ENCODE measurements at regions not wholly inside any gene's neighbourhood (a gene's known extent, or its start where the extent isn't known, plus 50 kb on each side); places are given as distances from the start of the nearest gene placed in this dataset.
"Not testable (repeated sequence)": the region's sequence is repeated elsewhere in the genome, so short reads cannot be mapped to it uniquely, and the experiment has no call there.

- DNase-seq (ENCODE audit: low spot score), result no peak
Observed at GRCh38 chr9:1115370-1115769, 65.2 kb downstream of the DMRT2 start.

GRCh38 chr9:1117439-1117838 is 67.3 kb downstream of the DMRT2 start:
- DNase-seq (ENCODE audit: low spot score), result no peak

GRCh38 chr9:1120500-1121165 is 70.5 kb downstream of the DMRT2 start:
- no peak for DNase-seq (ENCODE audit: low spot score)

- no peak for DNase-seq (ENCODE audit: low spot score)
Observed at GRCh38 chr9:1125741-1126140, 75.6 kb downstream of the DMRT2 start.

GRCh38 chr9:1128046-1128445 is 77.9 kb downstream of the DMRT2 start:
- no peak for DNase-seq (ENCODE audit: low spot score)

- DNase-seq (ENCODE audit: low spot score), result no peak
Observed at GRCh38 chr9:1129382-1129781, 79.2 kb downstream of the DMRT2 start.

- DNase-seq (ENCODE audit: low spot score), result no peak
Observed at GRCh38 chr9:1140057-1140456, 89.9 kb downstream of the DMRT2 start.

- no peak for DNase-seq (ENCODE audit: low spot score)
Observed at GRCh38 chr9:1151691-1152090, 101.5 kb downstream of the DMRT2 start.

- no peak for DNase-seq (ENCODE audit: low spot score)
Observed at GRCh38 chr9:1152171-1152570, 102.0 kb downstream of the DMRT2 start.

- DNase-seq (ENCODE audit: low spot score), result no peak
Observed at GRCh38 chr9:1154739-1155138, 104.6 kb downstream of the DMRT2 start.

- no peak for DNase-seq (ENCODE audit: low spot score)
Observed at GRCh38 chr9:1155602-1156001, 105.4 kb downstream of the DMRT2 start.

GRCh38 chr9:1156794-1157550 is 106.8 kb downstream of the DMRT2 start:
- DNase-seq (ENCODE audit: low spot score), result no peak

GRCh38 chr9:1157836-1158235 is 107.7 kb downstream of the DMRT2 start:
- DNase-seq (ENCODE audit: low spot score), result no peak

GRCh38 chr9:1170918-1171317 is 120.8 kb downstream of the DMRT2 start:
- no peak for DNase-seq (ENCODE audit: low spot score)

- no peak for DNase-seq (ENCODE audit: low spot score)
Observed at GRCh38 chr9:1171546-1171945, 121.4 kb downstream of the DMRT2 start.

GRCh38 chr9:1173211-1173610 is 123.1 kb downstream of the DMRT2 start:
- DNase-seq (ENCODE audit: low spot score), result peak; percentile 20

GRCh38 chr9:1173993-1174392 is 123.8 kb downstream of the DMRT2 start:
- peak; percentile 10 for DNase-seq (ENCODE audit: low spot score)

- DNase-seq (ENCODE audit: low spot score), result no peak
Observed at GRCh38 chr9:1179366-1179765, 129.2 kb downstream of the DMRT2 start.

- no peak for DNase-seq (ENCODE audit: low spot score)
Observed at GRCh38 chr9:1184146-1184545, 134.0 kb downstream of the DMRT2 start.

- not testable (repeated sequence) for DNase-seq (ENCODE audit: low spot score)
Observed at GRCh38 chr9:1187137-1187536, 137.0 kb downstream of the DMRT2 start.

GRCh38 chr9:1195636-1196035 is 145.5 kb downstream of the DMRT2 start:
- not testable (repeated sequence) for DNase-seq (ENCODE audit: low spot score)

GRCh38 chr9:1198085-1198484 is 147.9 kb downstream of the DMRT2 start:
- peak; percentile 16 for DNase-seq (ENCODE audit: low spot score)

GRCh38 chr9:1200847-1201251 is 150.7 kb downstream of the DMRT2 start:
- no peak for DNase-seq (ENCODE audit: low spot score)

- DNase-seq (ENCODE audit: low spot score), result no peak
Observed at GRCh38 chr9:1201262-1201661, 151.1 kb downstream of the DMRT2 start.
